GM12872 (cell line): ENCODE measurements at regions not wholly inside any gene's neighbourhood (a gene's known extent, or its start where the extent isn't known, plus 50 kb on each side); places are given as distances from the start of the nearest gene placed in this dataset.

Source experiments
- CTCF ChIP-seq: IDR thresholded peaks from 3 replicates; pipeline ENCODE4 v1.5.1; 2011; ENCODE audit warnings: low read depth, mild to moderate bottlenecking, low read length, moderate library complexity; ENCODE audit not compliant: insufficient read depth

- TF ChIP-seq CTCF, result no peak
Measured at GRCh38 chr5:167918813-167919483, 372.5 kb upstream of the WWC1 start.

- TF ChIP-seq CTCF, result no peak
Measured at GRCh38 chr5:167920589-167920988, 370.9 kb upstream of the WWC1 start.

- TF ChIP-seq CTCF, result no peak
Measured at GRCh38 chr5:167921796-167922195, 369.6 kb upstream of the WWC1 start.

GRCh38 chr5:167923396-167923795, 368.0 kb upstream of the WWC1 start:
- TF ChIP-seq CTCF, result no peak

GRCh38 chr5:167929841-167930240, 361.6 kb upstream of the WWC1 start:
- no peak for TF ChIP-seq CTCF

GRCh38 chr5:167934551-167934971, 356.9 kb upstream of the WWC1 start:
- TF ChIP-seq CTCF, result no peak

- no peak for TF ChIP-seq CTCF
Measured at GRCh38 chr5:167936022-167936421, 355.4 kb upstream of the WWC1 start.
